CD4-positive, alpha-beta T cell (primary cell): ENCODE measurements at regions not wholly inside any gene's neighbourhood (a gene's known extent, or its start where the extent isn't known, plus 50 kb on each side); places are given as distances from the start of the nearest gene placed in this dataset.

Experiments
- ATAC-seq: fragments of 200-7000 bp; cut with Tn5 transposase; one replicate; pipeline ENCODE4 v1.10.0; 2022; ENCODE audit warnings: mild to moderate bottlenecking; ENCODE audit not compliant: poor library complexity
- CTCF ChIA-PET: fragments of 350-600 bp; sonication (Branson Sonifier 250); formaldehyde crosslinking; loops from one replicate; lab custom pipeline; 2021; ENCODE audit warnings: antibody characterized with exemption, inconsistent platforms; lab: Charles Lee
- POLR2A ChIA-PET: fragments of 350-600 bp; sonication (Branson Sonifier 250); formaldehyde crosslinking; loops from one replicate; lab custom pipeline; 2021; ENCODE audit warnings: antibody characterized with exemption, inconsistent platforms; lab: Charles Lee
- DNase-seq, 14 experiments: peaks; one replicate each; pipeline ENCODE4 v3.0.0-alpha.2; 2013 to 2020; ENCODE audit warnings: mixed read lengths in 2 of 14
- H3K27ac ChIP-seq, 2 donors: one replicate each; pipeline versions ENCODE4 v1.5.1 to v1.7.0; 2013; ENCODE audit warnings: low read length in 2 of 2, low read depth in 1 of 2, mild to moderate bottlenecking in 1 of 2
- H3K27me3 ChIP-seq, 2 experiments: 1 replicate in 1 of 2; 2 replicates in 1 of 2; pipeline versions ENCODE4 v1.6.1 to v1.7.0; 2013; ENCODE audit warnings: low read length in 2 of 2, control low read depth in 1 of 2, mild to moderate bottlenecking in 1 of 2, moderate library complexity in 1 of 2; ENCODE audit not compliant: insufficient read depth in 2 of 2, control insufficient read depth in 1 of 2
- H3K36me3 ChIP-seq: one replicate; pipeline ENCODE4 v1.6.1; 2013; ENCODE audit warnings: low read length, control low read depth; ENCODE audit not compliant: insufficient read depth
- H3K4me1 ChIP-seq: one replicate; pipeline ENCODE4 v1.6.1; 2013; ENCODE audit warnings: low read length, control low read depth; ENCODE audit not compliant: insufficient read depth
- H3K4me3 ChIP-seq: one replicate; pipeline ENCODE4 v1.5.1; 2013; ENCODE audit warnings: mild to moderate bottlenecking, low read length, moderate library complexity
- H3K9me3 ChIP-seq, 2 experiments: 1 replicate in 1 of 2; 2 replicates in 1 of 2; pipeline versions ENCODE4 v1.6.1 to v1.7.0; 2013; ENCODE audit warnings: low read length in 2 of 2, mild to moderate bottlenecking in 2 of 2, control low read depth in 1 of 2, moderate library complexity in 1 of 2; ENCODE audit not compliant: control insufficient read depth in 1 of 2, insufficient read depth in 1 of 2
- H3K27ac Mint-ChIP-seq: one replicate; pipeline ENCODE4 v1.8.0; 2020; ENCODE audit warnings: mixed read lengths
- H3K27me3 Mint-ChIP-seq: one replicate; pipeline ENCODE4 v1.8.0; 2021; ENCODE audit warnings: mixed read lengths
- H3K36me3 Mint-ChIP-seq: one replicate; pipeline ENCODE4 v1.8.0; 2021; ENCODE audit warnings: low read depth, mixed read lengths
- H3K4me1 Mint-ChIP-seq: one replicate; pipeline ENCODE4 v1.8.0; 2021; ENCODE audit warnings: low read depth, mixed read lengths
- H3K4me3 Mint-ChIP-seq: one replicate; pipeline ENCODE4 v1.8.0; 2020; ENCODE audit warnings: mild to moderate bottlenecking, mixed read lengths
- H3K9me3 Mint-ChIP-seq: one replicate; pipeline ENCODE4 v1.8.0; 2020; ENCODE audit warnings: mixed read lengths
- intact Hi-C, 2 experiments: fragments of 100-400 bp; cut with DNase I in 1 of 2; cut with micrococcal nuclease in 1 of 2; formaldehyde crosslinking; loops; one replicate each; pipeline versions ENCODE4 v1.15.1 to v1.9.0; 2023 to 2025; cut with DNase I, micrococcal nuclease
- TF ChIP-seq, protein P1 (sequence below): fragments of 200-600 bp; IDR thresholded peaks from one replicate; pipeline ENCODE4 v1.8.0; 2022; ENCODE audit warnings: antibody characterized with exemption, mild to moderate bottlenecking

- DNase-seq, result no peak
- no peaks in the 10 kb centered on the region for H3K4me1 Mint-ChIP-seq
- no peaks in the 10 kb centered on the region for H3K36me3 Mint-ChIP-seq
- TF ChIP-seq, protein P1, sequence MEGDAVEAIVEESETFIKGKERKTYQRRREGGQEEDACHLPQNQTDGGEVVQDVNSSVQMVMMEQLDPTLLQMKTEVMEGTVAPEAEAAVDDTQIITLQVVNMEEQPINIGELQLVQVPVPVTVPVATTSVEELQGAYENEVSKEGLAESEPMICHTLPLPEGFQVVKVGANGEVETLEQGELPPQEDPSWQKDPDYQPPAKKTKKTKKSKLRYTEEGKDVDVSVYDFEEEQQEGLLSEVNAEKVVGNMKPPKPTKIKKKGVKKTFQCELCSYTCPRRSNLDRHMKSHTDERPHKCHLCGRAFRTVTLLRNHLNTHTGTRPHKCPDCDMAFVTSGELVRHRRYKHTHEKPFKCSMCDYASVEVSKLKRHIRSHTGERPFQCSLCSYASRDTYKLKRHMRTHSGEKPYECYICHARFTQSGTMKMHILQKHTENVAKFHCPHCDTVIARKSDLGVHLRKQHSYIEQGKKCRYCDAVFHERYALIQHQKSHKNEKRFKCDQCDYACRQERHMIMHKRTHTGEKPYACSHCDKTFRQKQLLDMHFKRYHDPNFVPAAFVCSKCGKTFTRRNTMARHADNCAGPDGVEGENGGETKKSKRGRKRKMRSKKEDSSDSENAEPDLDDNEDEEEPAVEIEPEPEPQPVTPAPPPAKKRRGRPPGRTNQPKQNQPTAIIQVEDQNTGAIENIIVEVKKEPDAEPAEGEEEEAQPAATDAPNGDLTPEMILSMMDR, result no peak
- H3K36me3 ChIP-seq, result no peaks in the 10 kb centered on the region
- H3K4me3 Mint-ChIP-seq, result no peak overlapping the region
- ATAC-seq, result no peak
- peaks cover 0 to 4% of the 10 kb centered on the region in 2 experiments for H3K9me3 ChIP-seq
- no peaks in the 10 kb centered on the region for H3K9me3 Mint-ChIP-seq
- ChIA-PET CTCF (no interaction called here), POLR2A (no interaction called here)
- H3K4me1 ChIP-seq, result no peaks in the 10 kb centered on the region
- no peak overlapping the region for H3K4me3 ChIP-seq
- no peak overlapping the region for H3K27ac Mint-ChIP-seq
- H3K27me3 Mint-ChIP-seq, result no peaks in the 10 kb centered on the region
- intact Hi-C loops, result no loop called here
- no peaks in the 10 kb centered on the region for H3K27me3 ChIP-seq
- no peak overlapping the region for H3K27ac ChIP-seq
Measured at GRCh38 chr6:22015944-22016343, 280.9 kb downstream of the PRL start.

GRCh38 chr6:22017272-22017671, 279.6 kb downstream of the PRL start:
- H3K27me3 Mint-ChIP-seq, result no peaks in the 10 kb centered on the region
- peaks cover 2% of the 10 kb centered on the region for H3K9me3 Mint-ChIP-seq
- DNase-seq (no peak), ATAC-seq (no peak)
- TF ChIP-seq, protein P1, result no peak
- Histone ChIP-seq H3K27me3 (no peaks in the 10 kb centered on the region), H3K27ac (no peak overlapping the region), H3K36me3 (no peaks in the 10 kb centered on the region), H3K9me3 (peaks cover 0 to 4% of the 10 kb centered on the region in 2 experiments), H3K4me1 (no peaks in the 10 kb centered on the region), H3K4me3 (no peak overlapping the region)
- ChIA-PET POLR2A (no interaction called here), CTCF (no interaction called here)
- no peak overlapping the region for H3K27ac Mint-ChIP-seq
- H3K4me1 Mint-ChIP-seq, result no peaks in the 10 kb centered on the region
- intact Hi-C loops, result no loop called here
- H3K36me3 Mint-ChIP-seq, result no peaks in the 10 kb centered on the region
- no peak overlapping the region for H3K4me3 Mint-ChIP-seq

- ChIA-PET CTCF (no interaction called here), POLR2A (no interaction called here)
- no peaks in the 10 kb centered on the region for H3K36me3 ChIP-seq
- ATAC-seq, result no peak
- no peaks in the 10 kb centered on the region for H3K27me3 ChIP-seq
- H3K9me3 ChIP-seq, result peaks cover 0 to 4% of the 10 kb centered on the region in 2 experiments
- Mint-ChIP-seq H3K27me3 (no peaks in the 10 kb centered on the region), H3K9me3 (peaks cover 2% of the 10 kb centered on the region), H3K4me1 (no peaks in the 10 kb centered on the region), H3K4me3 (no peak overlapping the region), H3K36me3 (no peaks in the 10 kb centered on the region), H3K27ac (no peak overlapping the region)
- H3K4me3 ChIP-seq, result no peak overlapping the region
- no peak overlapping the region for H3K27ac ChIP-seq
- TF ChIP-seq, protein P1, result no peak
- DNase-seq, result no peak
- H3K4me1 ChIP-seq, result no peaks in the 10 kb centered on the region
- intact Hi-C loops, result no loop called here
Measured at GRCh38 chr6:22017766-22018165, 279.1 kb downstream of the PRL start.
